ENCODE measurements at regions not wholly inside any gene's neighbourhood (a gene's known extent, or its start where the extent isn't known, plus 50 kb on each side); places are given as distances from the start of the nearest gene placed in this dataset.

DNA sequence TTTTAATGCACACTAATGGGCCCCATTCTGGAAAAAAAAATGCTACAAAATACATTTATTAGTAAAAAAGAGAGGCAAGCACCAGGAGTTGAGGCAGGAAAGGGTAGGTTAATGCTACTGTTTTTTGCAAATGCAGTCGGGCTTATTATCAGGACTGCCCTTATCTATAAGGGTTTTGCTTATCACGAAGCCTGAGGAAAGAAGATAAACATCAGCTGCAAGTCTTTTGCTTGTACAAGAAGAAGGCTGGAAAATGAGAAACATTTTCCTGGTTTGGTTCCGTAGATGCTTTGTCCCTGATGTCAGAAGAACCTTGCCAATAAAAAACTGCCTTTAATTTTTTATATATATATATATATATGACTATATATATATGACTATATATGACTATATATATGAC, 189.3 kb upstream of the VGLL2 start:
- TF ChIP-seq, protein P1, sequence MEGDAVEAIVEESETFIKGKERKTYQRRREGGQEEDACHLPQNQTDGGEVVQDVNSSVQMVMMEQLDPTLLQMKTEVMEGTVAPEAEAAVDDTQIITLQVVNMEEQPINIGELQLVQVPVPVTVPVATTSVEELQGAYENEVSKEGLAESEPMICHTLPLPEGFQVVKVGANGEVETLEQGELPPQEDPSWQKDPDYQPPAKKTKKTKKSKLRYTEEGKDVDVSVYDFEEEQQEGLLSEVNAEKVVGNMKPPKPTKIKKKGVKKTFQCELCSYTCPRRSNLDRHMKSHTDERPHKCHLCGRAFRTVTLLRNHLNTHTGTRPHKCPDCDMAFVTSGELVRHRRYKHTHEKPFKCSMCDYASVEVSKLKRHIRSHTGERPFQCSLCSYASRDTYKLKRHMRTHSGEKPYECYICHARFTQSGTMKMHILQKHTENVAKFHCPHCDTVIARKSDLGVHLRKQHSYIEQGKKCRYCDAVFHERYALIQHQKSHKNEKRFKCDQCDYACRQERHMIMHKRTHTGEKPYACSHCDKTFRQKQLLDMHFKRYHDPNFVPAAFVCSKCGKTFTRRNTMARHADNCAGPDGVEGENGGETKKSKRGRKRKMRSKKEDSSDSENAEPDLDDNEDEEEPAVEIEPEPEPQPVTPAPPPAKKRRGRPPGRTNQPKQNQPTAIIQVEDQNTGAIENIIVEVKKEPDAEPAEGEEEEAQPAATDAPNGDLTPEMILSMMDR (IDR thresholded peaks at IDR 0.05 in 4 of 5, conservative IDR thresholded peaks at IDR 0.05 in 1 of 5): no peak
- no peak for TF ChIP-seq POLR2A (IDR thresholded peaks at IDR 0.05)

Measured in gastrocnemius medialis (tissue), 4 donors.